WTC11 (cell line): ENCODE measurements at regions not wholly inside any gene's neighbourhood (a gene's known extent, or its start where the extent isn't known, plus 50 kb on each side); places are given as distances from the start of the nearest gene placed in this dataset.

Experiments used
- ATF6 ChIP-seq: sonication (generic); formaldehyde crosslinking; IDR thresholded peaks from 2 replicates; pipeline ENCODE4 v1.8.1; 2023; ENCODE audit warnings: mild to moderate bottlenecking, missing genetic modification reagents
- CBFB ChIP-seq: sonication (generic); formaldehyde crosslinking; IDR thresholded peaks from 2 replicates; pipeline ENCODE4 v1.8.1; 2022; ENCODE audit warnings: mild to moderate bottlenecking, low read depth, missing genetic modification reagents
- CTCF ChIP-seq: fragments of 200-600 bp; IDR thresholded peaks from 2 replicates; pipeline ENCODE4 v1.8.0; 2022; ENCODE audit warnings: antibody characterized with exemption
- E2F1 ChIP-seq: sonication (generic); formaldehyde crosslinking; IDR thresholded peaks from 2 replicates; pipeline ENCODE4 v1.8.0; 2022; ENCODE audit warnings: mild to moderate bottlenecking, missing genetic modification reagents
- ESRRA ChIP-seq: sonication (generic); formaldehyde crosslinking; IDR thresholded peaks from 2 replicates; pipeline ENCODE4 v1.8.1; 2022; ENCODE audit warnings: mild to moderate bottlenecking, missing genetic modification reagents, borderline replicate concordance
- GABPB1 ChIP-seq: sonication (generic); formaldehyde crosslinking; IDR thresholded peaks from 2 replicates; pipeline ENCODE4 v1.8.1; 2023; ENCODE audit warnings: mild to moderate bottlenecking, missing genetic modification reagents
- MAX ChIP-seq: sonication (generic); formaldehyde crosslinking; IDR thresholded peaks from 2 replicates; pipeline ENCODE4 v1.8.0; 2022; ENCODE audit warnings: mild to moderate bottlenecking, missing genetic modification reagents
- STAT6 ChIP-seq: sonication (generic); formaldehyde crosslinking; conservative IDR thresholded peaks from 2 replicates; pipeline ENCODE4 v1.8.1; 2023; ENCODE audit warnings: mild to moderate bottlenecking, low read depth, missing genetic modification reagents, moderate library complexity
- USF1 ChIP-seq: sonication (generic); formaldehyde crosslinking; IDR thresholded peaks from 2 replicates; pipeline ENCODE4 v1.8.0; 2022; ENCODE audit warnings: mild to moderate bottlenecking, missing genetic modification reagents
- USF2 ChIP-seq: sonication (generic); formaldehyde crosslinking; IDR thresholded peaks from 2 replicates; pipeline ENCODE4 v1.8.1; 2023; ENCODE audit warnings: mild to moderate bottlenecking, missing genetic modification reagents, moderate library complexity
- ZNF138 ChIP-seq: sonication (generic); formaldehyde crosslinking; conservative IDR thresholded peaks from 2 replicates; pipeline ENCODE4 v1.8.1; 2022; ENCODE audit warnings: mild to moderate bottlenecking, moderate library complexity, missing genetic modification reagents

GRCh38 chr10:129168660-129169059, 298.4 kb upstream of the MGMT start:
- TF ChIP-seq ESRRA (CRISPR knock-in tag) (no peak), CTCF (no peak), USF2 (CRISPR knock-in tag) (no peak), CBFB (CRISPR knock-in tag) (no peak), ZNF138 (no peak), MAX (CRISPR knock-in tag) (no peak), ATF6 (no peak), GABPB1 (CRISPR knock-in tag) (no peak), STAT6 (CRISPR knock-in tag) (no peak), E2F1 (CRISPR knock-in tag) (no peak), USF1 (CRISPR knock-in tag) (no peak)
